HEK293 (cell line): ENCODE measurements at regions not wholly inside any gene's neighbourhood (a gene's known extent, or its start where the extent isn't known, plus 50 kb on each side); places are given as distances from the start of the nearest gene placed in this dataset.

Experiments used
- CTCF ChIA-PET: fragments of 350-600 bp; formaldehyde crosslinking; extraction: SDS; loops from one replicate; lab custom pipeline; 2021; ENCODE audit warnings: antibody characterized with exemption; lab: Yijun Ruan, JAX
- POLR2A ChIA-PET: fragments of 300-600 bp; formaldehyde crosslinking; extraction: SDS; loops from one replicate; lab custom pipeline; 2020; ENCODE audit warnings: antibody characterized with exemption, inconsistent platforms; lab: Yijun Ruan, JAX
- H3K27ac ChIP-seq: fragments of 200-500 bp; sonication (Bioruptor generic); 2 replicates; pipeline ENCODE4 v1.5.1; 2014; ENCODE audit warnings: low read depth, low read length, control low read depth, inconsistent platforms; ENCODE audit errors: extremely low read depth
- H3K36me3 ChIP-seq, 2 experiments: fragments of 200-500 bp in 1 of 2; sonication (Bioruptor generic) in 1 of 2; 1 replicate in 1 of 2; 2 replicates in 1 of 2; pipeline ENCODE4 v1.5.1; 2014 to 2017; ENCODE audit warnings: inconsistent platforms in 2 of 2, low read length in 2 of 2; ENCODE audit not compliant: control insufficient read depth in 2 of 2, insufficient read depth in 1 of 2
- H3K4me1 ChIP-seq: fragments of 200-500 bp; sonication (Bioruptor generic); 2 replicates; pipeline ENCODE4 v1.5.1; 2014; ENCODE audit warnings: mild to moderate bottlenecking, low read length, inconsistent platforms; ENCODE audit not compliant: control insufficient read depth, insufficient read depth
- H3K4me3 ChIP-seq: 2 replicates; pipeline ENCODE4 v1.5.1; 2011; ENCODE audit warnings: low read depth, mild to moderate bottlenecking, control low read depth, low read length, moderate library complexity
- H3K9me3 ChIP-seq: fragments of 200-500 bp; sonication (Bioruptor generic); 2 replicates; pipeline ENCODE4 v1.5.1; 2014; ENCODE audit warnings: low read depth, low read length, inconsistent platforms; ENCODE audit not compliant: control insufficient read depth, insufficient read depth
- EGR2 ChIP-seq: fragments of 450-650 bp; formaldehyde crosslinking; IDR thresholded peaks from 2 replicates; pipeline ENCODE4 v1.5.1; 2016; ENCODE audit warnings: low read depth, missing biosample characterization, missing genetic modification characterization
- KLF17 ChIP-seq: fragments of 450-650 bp; formaldehyde crosslinking; IDR thresholded peaks from 2 replicates; pipeline ENCODE4 v1.5.1; 2016; ENCODE audit warnings: missing biosample characterization, missing genetic modification characterization
- MEIS1 ChIP-seq: sonication (generic); formaldehyde crosslinking; IDR thresholded peaks from 2 replicates; pipeline ENCODE4 v1.8.1; 2022; ENCODE audit warnings: missing genetic modification reagents, mild to moderate bottlenecking, borderline replicate concordance
- RBAK ChIP-seq: fragments of 450-650 bp; formaldehyde crosslinking; IDR thresholded peaks from 2 replicates; pipeline ENCODE4 v1.5.1; 2016; ENCODE audit warnings: missing biosample characterization, missing genetic modification characterization
- ZBTB1 ChIP-seq: fragments of 450-650 bp; formaldehyde crosslinking; IDR thresholded peaks from 2 replicates; pipeline ENCODE4 v1.5.1; 2016; ENCODE audit warnings: missing biosample characterization, missing genetic modification characterization
- ZBTB26 ChIP-seq: fragments of 450-650 bp; formaldehyde crosslinking; optimal IDR thresholded peaks from 2 replicates; pipeline ENCODE3; 2016; ENCODE audit warnings: missing biosample characterization, mild to moderate bottlenecking, missing genetic modification characterization
- ZEB2 ChIP-seq: fragments of 450-650 bp; formaldehyde crosslinking; IDR thresholded peaks from 2 replicates; pipeline ENCODE4 v1.5.1; 2016; ENCODE audit warnings: missing biosample characterization, missing genetic modification characterization
- ZFP69B ChIP-seq: fragments of 450-650 bp; formaldehyde crosslinking; IDR thresholded peaks from 2 replicates; pipeline ENCODE4 v1.5.1; 2016; ENCODE audit warnings: missing biosample characterization, missing genetic modification characterization
- ZIC2 ChIP-seq: fragments of 450-650 bp; formaldehyde crosslinking; IDR thresholded peaks from 2 replicates; pipeline ENCODE4 v1.5.1; 2016; ENCODE audit warnings: missing biosample characterization, missing genetic modification characterization
- ZNF140 ChIP-seq: fragments of 450-650 bp; formaldehyde crosslinking; IDR thresholded peaks from 2 replicates; pipeline ENCODE4 v1.5.1; 2016; ENCODE audit warnings: missing biosample characterization, missing genetic modification characterization
- ZNF155 ChIP-seq: fragments of 450-650 bp; formaldehyde crosslinking; IDR thresholded peaks from 2 replicates; pipeline ENCODE4 v1.5.1; 2016; ENCODE audit warnings: missing biosample characterization, missing genetic modification characterization
- ZNF157 ChIP-seq: fragments of 450-650 bp; formaldehyde crosslinking; IDR thresholded peaks from 2 replicates; pipeline ENCODE4 v1.5.1; 2016; ENCODE audit warnings: missing biosample characterization, missing genetic modification characterization
- ZNF175 ChIP-seq: fragments of 450-650 bp; formaldehyde crosslinking; IDR thresholded peaks from 2 replicates; pipeline ENCODE4 v1.5.1; 2016; ENCODE audit warnings: missing biosample characterization, missing genetic modification characterization
- ZNF23 ChIP-seq: fragments of 450-650 bp; formaldehyde crosslinking; IDR thresholded peaks from 2 replicates; pipeline ENCODE4 v1.5.1; 2016; ENCODE audit warnings: missing biosample characterization, missing genetic modification characterization, borderline replicate concordance
- ZNF292 ChIP-seq: fragments of 450-650 bp; formaldehyde crosslinking; IDR thresholded peaks from 2 replicates; pipeline ENCODE4 v1.5.1; 2016; ENCODE audit warnings: low read depth, missing biosample characterization, missing genetic modification characterization, borderline replicate concordance
- ZNF311 ChIP-seq: fragments of 450-650 bp; formaldehyde crosslinking; IDR thresholded peaks from 2 replicates; pipeline ENCODE4 v1.5.1; 2017; ENCODE audit warnings: missing biosample characterization, missing genetic modification characterization, borderline replicate concordance
- ZNF335 ChIP-seq: fragments of 450-650 bp; formaldehyde crosslinking; conservative IDR thresholded peaks from 2 replicates; pipeline ENCODE4 v1.5.1; 2016; ENCODE audit warnings: missing biosample characterization, missing genetic modification characterization
- ZNF433 ChIP-seq: fragments of 450-650 bp; formaldehyde crosslinking; IDR thresholded peaks from 2 replicates; pipeline ENCODE4 v1.5.1; 2016; ENCODE audit warnings: missing biosample characterization, missing genetic modification characterization, low read depth
- ZNF548 ChIP-seq: fragments of 450-650 bp; formaldehyde crosslinking; IDR thresholded peaks from 2 replicates; pipeline ENCODE4 v1.5.1; 2016; ENCODE audit warnings: missing biosample characterization, missing genetic modification characterization
- ZNF558 ChIP-seq: fragments of 450-650 bp; formaldehyde crosslinking; IDR thresholded peaks from 2 replicates; pipeline ENCODE4 v1.5.1; 2016; ENCODE audit warnings: missing biosample characterization, missing genetic modification characterization
- ZNF560 ChIP-seq: fragments of 450-650 bp; formaldehyde crosslinking; IDR thresholded peaks from 2 replicates; pipeline ENCODE4 v1.5.1; 2017; ENCODE audit warnings: missing biosample characterization, missing genetic modification characterization, borderline replicate concordance
- ZNF561 ChIP-seq: fragments of 450-650 bp; IDR thresholded peaks from 2 replicates; pipeline ENCODE4 v1.5.1; 2018; ENCODE audit warnings: missing biosample characterization, missing genetic modification characterization, borderline replicate concordance
- ZNF621 ChIP-seq: fragments of 450-650 bp; formaldehyde crosslinking; IDR thresholded peaks from 2 replicates; pipeline ENCODE4 v1.5.1; 2017; ENCODE audit warnings: missing biosample characterization, missing genetic modification characterization
- ZNF623 ChIP-seq: fragments of 450-650 bp; formaldehyde crosslinking; IDR thresholded peaks from 2 replicates; pipeline ENCODE4 v1.5.1; 2016; ENCODE audit warnings: missing biosample characterization, missing genetic modification characterization
- ZNF624 ChIP-seq: fragments of 450-650 bp; formaldehyde crosslinking; IDR thresholded peaks from 2 replicates; pipeline ENCODE4 v1.5.1; 2017; ENCODE audit warnings: missing biosample characterization, missing genetic modification characterization
- ZNF664 ChIP-seq: fragments of 450-650 bp; formaldehyde crosslinking; IDR thresholded peaks from 2 replicates; pipeline ENCODE4 v1.5.1; 2016; ENCODE audit warnings: missing biosample characterization, missing genetic modification characterization
- ZNF670 ChIP-seq: fragments of 450-650 bp; formaldehyde crosslinking; IDR thresholded peaks from 2 replicates; pipeline ENCODE4 v1.5.1; 2016; ENCODE audit warnings: missing biosample characterization, missing genetic modification characterization, low read depth
- ZNF677 ChIP-seq: fragments of 450-650 bp; IDR thresholded peaks from 2 replicates; pipeline ENCODE4 v1.5.0; 2018; ENCODE audit warnings: missing biosample characterization, mild to moderate bottlenecking, missing genetic modification characterization, moderate library complexity
- ZNF792 ChIP-seq: fragments of 450-650 bp; formaldehyde crosslinking; IDR thresholded peaks from 2 replicates; pipeline ENCODE4 v1.5.1; 2016; ENCODE audit warnings: missing biosample characterization, missing genetic modification characterization
- ZSCAN16 ChIP-seq: fragments of 450-650 bp; formaldehyde crosslinking; IDR thresholded peaks from 2 replicates; pipeline ENCODE4 v1.5.1; 2016; ENCODE audit warnings: missing biosample characterization, missing genetic modification characterization
- TF ChIP-seq, protein P1 (sequence below): fragments of 450-650 bp; formaldehyde crosslinking; IDR thresholded peaks from 2 replicates; pipeline ENCODE4 v1.5.1; 2017; ENCODE audit warnings: missing biosample characterization, missing genetic modification characterization
- TF ChIP-seq, protein P2 (sequence below): fragments of 450-650 bp; formaldehyde crosslinking; IDR thresholded peaks from 2 replicates; pipeline ENCODE4 v1.5.1; 2017; ENCODE audit warnings: missing biosample characterization, missing genetic modification characterization

GRCh38 chr4:62408454-62408853, 1208.3 kb downstream of the ADGRL3 start (continued):
- TF ChIP-seq ZNF311 (no peak), ZNF548 (tag by site-specific recombination) (no peak), ZSCAN16 (no peak)

DNA sequence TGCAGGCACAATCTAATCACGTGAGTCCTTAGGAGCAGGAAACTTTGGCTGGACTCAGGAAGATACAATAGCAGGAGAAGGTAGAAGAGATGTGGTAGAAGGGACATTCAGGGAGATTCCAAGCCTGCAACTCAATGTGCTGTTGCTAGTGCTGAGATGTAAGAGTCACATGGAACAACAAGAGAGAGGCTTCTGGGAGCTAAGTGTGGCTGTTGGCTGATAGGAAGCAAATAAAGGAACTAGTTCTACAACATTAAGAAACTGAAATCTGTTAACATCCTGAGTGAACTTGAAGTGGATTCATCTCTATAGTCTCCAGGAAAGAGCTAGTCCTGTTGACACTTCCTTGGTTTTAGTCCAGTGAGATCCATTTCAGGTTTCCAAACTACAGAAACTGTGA, 1207.4 kb downstream of the ADGRL3 start:
- Histone ChIP-seq H3K4me1 (no peaks in the 10 kb centered on the region), H3K4me3 (no peak overlapping the region), H3K9me3 (no peaks in the 10 kb centered on the region), H3K36me3 (no peaks in the 10 kb centered on the region), H3K27ac (no peak overlapping the region)
- POLR2A ChIA-PET = no interaction called here
- no peak for TF ChIP-seq ZNF624 (tag by site-specific recombination)
- no peak for TF ChIP-seq ZFP69B
- TF ChIP-seq ZNF670 (tag by site-specific recombination) = no peak
- TF ChIP-seq ZNF292 (tag by site-specific recombination) = no peak
- TF ChIP-seq ZNF561 (tag by site-specific recombination) = no peak
- TF ChIP-seq ZNF175 (tag by site-specific recombination) = no peak
- TF ChIP-seq ZNF560 = no peak
- TF ChIP-seq, protein P1, sequence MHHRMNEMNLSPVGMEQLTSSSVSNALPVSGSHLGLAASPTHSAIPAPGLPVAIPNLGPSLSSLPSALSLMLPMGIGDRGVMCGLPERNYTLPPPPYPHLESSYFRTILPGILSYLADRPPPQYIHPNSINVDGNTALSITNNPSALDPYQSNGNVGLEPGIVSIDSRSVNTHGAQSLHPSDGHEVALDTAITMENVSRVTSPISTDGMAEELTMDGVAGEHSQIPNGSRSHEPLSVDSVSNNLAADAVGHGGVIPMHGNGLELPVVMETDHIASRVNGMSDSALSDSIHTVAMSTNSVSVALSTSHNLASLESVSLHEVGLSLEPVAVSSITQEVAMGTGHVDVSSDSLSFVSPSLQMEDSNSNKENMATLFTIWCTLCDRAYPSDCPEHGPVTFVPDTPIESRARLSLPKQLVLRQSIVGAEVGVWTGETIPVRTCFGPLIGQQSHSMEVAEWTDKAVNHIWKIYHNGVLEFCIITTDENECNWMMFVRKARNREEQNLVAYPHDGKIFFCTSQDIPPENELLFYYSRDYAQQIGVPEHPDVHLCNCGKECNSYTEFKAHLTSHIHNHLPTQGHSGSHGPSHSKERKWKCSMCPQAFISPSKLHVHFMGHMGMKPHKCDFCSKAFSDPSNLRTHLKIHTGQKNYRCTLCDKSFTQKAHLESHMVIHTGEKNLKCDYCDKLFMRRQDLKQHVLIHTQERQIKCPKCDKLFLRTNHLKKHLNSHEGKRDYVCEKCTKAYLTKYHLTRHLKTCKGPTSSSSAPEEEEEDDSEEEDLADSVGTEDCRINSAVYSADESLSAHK (tag by site-specific recombination) = no peak
- TF ChIP-seq ZBTB1 (tag by site-specific recombination) = no peak
- TF ChIP-seq ZNF157 (tag by site-specific recombination) = no peak
- no peak for TF ChIP-seq RBAK (tag by site-specific recombination)
- no peak for TF ChIP-seq ZNF140 (tag by site-specific recombination)
- no peak for TF ChIP-seq ZNF335 (tag by site-specific recombination)
- TF ChIP-seq ZEB2 (tag by site-specific recombination) = no peak
- TF ChIP-seq ZNF621 (tag by site-specific recombination) = no peak
- no peak for TF ChIP-seq ZNF23 (tag by site-specific recombination)
- no peak for TF ChIP-seq ZNF433
- no peak for TF ChIP-seq ZNF792 (tag by site-specific recombination)
- TF ChIP-seq ZNF677 (tag by site-specific recombination) = no peak
- CTCF ChIA-PET = no interaction called here

- no peaks in the 10 kb centered on the region for H3K9me3 ChIP-seq
- no peak overlapping the region for H3K27ac ChIP-seq
- ChIA-PET CTCF (no interaction called here), POLR2A (no interaction called here)
- H3K4me3 ChIP-seq = no peak overlapping the region
- H3K4me1 ChIP-seq = no peaks in the 10 kb centered on the region
- H3K36me3 ChIP-seq = no peaks in the 10 kb centered on the region
- TF ChIP-seq KLF17 (tag by site-specific recombination) (no peak), ZNF623 (no peak), ZNF155 (tag by site-specific recombination) (no peak), EGR2 (tag by site-specific recombination) (no peak), ZNF561 (tag by site-specific recombination) (no peak), MEIS1 (CRISPR knock-in tag) (no peak), ZBTB26 (tag by site-specific recombination) (no peak), ZIC2 (tag by site-specific recombination) (no peak), ZNF664 (tag by site-specific recombination) (no peak), ZNF558 (tag by site-specific recombination) (no peak)
- TF ChIP-seq, protein P2, sequence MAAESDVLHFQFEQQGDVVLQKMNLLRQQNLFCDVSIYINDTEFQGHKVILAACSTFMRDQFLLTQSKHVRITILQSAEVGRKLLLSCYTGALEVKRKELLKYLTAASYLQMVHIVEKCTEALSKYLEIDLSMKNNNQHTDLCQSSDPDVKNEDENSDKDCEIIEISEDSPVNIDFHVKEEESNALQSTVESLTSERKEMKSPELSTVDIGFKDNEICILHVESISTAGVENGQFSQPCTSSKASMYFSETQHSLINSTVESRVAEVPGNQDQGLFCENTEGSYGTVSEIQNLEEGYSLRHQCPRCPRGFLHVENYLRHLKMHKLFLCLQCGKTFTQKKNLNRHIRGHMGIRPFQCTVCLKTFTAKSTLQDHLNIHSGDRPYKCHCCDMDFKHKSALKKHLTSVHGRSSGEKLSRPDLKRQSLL (tag by site-specific recombination) = no peak
Observed at GRCh38 chr4:62402088-62402806, 1202.1 kb downstream of the ADGRL3 start.
